PC-9 (cell line): ENCODE measurements at regions not wholly inside any gene's neighbourhood (a gene's known extent, or its start where the extent isn't known, plus 50 kb on each side); places are given as distances from the start of the nearest gene placed in this dataset.

Experiments used
- CTCF ChIP-seq: fragments of 200-600 bp; sonication (generic); conservative IDR thresholded peaks from 2 replicates; pipeline ENCODE4 v1.6.1; 2017; ENCODE audit warnings: mixed run types, antibody characterized with exemption, mild to moderate bottlenecking, moderate library complexity
- EZH2 ChIP-seq: fragments of 200-600 bp; sonication (generic); IDR thresholded peaks from 2 replicates; pipeline ENCODE4 v1.8.0; 2017; ENCODE audit warnings: antibody characterized with exemption, low read depth

GRCh38 chr4:124484008-124484407 is 228.5 kb downstream of the ANKRD50 start:
- TF ChIP-seq CTCF: no peak
- no peak for TF ChIP-seq EZH2
